HG02870 (cell line): ENCODE measurements at regions not wholly inside any gene's neighbourhood (a gene's known extent, or its start where the extent isn't known, plus 50 kb on each side); places are given as distances from the start of the nearest gene placed in this dataset.
"Not testable (repeated sequence)": the region's sequence is repeated elsewhere in the genome, so short reads cannot be mapped to it uniquely, and the experiment has no call there.

Source experiments
- ATAC-seq: cut with Tn5 transposase; IDR thresholded peaks from one replicate; pipeline ENCODE4 v1.9.1; 2021; ENCODE audit warnings: mild to moderate bottlenecking, moderate library complexity; ENCODE audit not compliant: unreplicated experiment

GRCh38 chr18:22790545-22791309 is 142.4 kb upstream of the RBBP8 start:
- ATAC-seq = no peak

DNA sequence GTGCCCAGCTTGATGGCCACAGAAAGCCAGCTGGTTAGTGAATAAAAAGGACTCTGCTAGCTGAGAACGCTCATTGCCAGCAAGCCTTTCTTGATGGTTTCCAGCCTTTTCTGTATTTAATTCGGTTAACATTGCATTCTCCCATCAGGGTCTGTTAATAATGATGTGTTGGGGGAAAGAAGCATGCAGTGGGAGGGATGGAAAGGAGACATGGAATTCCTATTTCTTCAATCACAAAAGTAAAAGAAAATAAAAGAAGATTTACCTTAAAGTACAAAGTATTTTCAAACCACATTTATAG is 141.9 kb upstream of the RBBP8 start:
- no peak for ATAC-seq

DNA sequence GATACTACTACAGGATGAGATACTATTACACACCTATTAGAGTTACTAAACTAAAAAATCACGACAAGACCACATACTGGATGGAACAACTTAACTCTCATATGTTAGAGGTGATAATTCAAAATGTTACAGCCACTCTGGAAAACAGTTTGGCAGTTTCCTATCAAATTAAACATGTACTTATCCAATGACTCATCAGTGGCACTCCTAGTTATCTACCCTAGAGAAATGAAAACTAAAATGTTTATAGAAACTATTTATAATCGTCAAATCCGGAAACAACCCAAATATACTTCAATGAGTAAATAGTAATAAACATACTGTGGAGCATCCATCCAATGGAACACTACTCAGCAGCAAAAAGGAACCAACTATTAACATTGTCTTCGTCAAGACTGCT is 137.0 kb upstream of the RBBP8 start:
- ATAC-seq = no peak

GRCh38 chr18:22800551-22800951 is 132.6 kb upstream of the RBBP8 start:
- no peak for ATAC-seq

- no peak for ATAC-seq
These were observed 119.3 kb upstream of the RBBP8 start for GRCh38 chr18:22813648-22814328.

DNA sequence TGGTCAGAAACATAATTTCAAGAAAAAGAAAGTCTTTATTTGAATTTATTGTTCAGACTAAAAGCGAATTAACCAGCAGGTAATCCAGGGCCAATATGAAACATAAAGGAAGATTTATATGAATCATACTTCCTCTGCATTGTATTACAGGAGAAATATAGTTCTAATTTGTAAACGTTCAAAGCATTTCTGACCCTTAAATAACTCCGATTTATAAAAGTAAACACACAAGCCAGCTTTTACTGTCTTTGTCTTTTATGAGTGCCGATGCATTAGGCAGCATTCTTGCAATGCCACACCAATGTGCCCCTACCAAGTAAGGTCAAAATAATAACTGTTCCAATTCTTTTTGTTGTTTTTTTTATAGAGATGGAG is 118.8 kb upstream of the RBBP8 start:
- ATAC-seq = no peak

DNA sequence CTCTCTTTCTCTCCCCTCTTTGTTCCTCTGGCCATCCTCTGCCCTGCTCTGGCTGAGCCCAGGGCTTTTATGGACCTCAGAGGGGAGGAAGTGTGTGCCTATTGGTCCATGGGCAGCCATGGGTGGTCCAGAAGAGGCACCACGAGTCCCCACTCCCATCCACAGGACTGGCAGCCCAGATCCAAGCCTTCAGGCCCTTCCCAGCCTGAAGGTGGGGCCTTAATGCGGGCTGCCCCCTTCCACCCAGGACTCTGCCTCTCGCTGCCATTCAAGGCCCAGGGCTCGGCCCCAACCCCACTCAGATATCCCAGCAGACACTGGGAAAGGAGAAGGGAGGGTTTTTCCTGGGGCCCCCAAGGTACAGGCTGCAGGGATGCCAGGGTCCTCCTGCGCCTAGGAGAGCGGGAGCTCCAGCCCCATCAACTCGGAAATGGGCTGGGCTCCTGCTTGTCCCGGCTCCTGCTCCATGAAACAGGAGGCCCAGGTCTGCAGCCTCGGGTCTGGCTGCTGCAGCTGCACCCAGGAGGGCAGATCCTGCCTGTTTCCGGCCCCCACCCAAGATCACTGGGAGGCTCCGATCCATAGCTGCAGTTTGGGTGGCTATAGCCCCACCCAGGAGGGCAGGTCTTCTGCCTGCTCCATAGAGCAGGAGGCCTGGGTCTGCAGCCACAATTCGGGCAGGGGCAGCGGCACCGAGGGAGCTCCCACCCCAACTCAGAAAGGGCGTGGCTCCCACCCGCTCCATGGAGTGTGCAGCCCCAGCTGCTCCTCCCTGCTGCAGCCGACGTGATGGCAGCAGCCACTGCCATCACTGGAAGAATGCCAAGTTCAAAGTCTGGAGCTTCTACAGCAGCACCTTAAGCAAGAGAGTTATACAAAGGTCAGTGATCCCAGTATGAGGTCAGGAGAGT is 116.6 kb upstream of the RBBP8 start:
- ATAC-seq = no peak

DNA sequence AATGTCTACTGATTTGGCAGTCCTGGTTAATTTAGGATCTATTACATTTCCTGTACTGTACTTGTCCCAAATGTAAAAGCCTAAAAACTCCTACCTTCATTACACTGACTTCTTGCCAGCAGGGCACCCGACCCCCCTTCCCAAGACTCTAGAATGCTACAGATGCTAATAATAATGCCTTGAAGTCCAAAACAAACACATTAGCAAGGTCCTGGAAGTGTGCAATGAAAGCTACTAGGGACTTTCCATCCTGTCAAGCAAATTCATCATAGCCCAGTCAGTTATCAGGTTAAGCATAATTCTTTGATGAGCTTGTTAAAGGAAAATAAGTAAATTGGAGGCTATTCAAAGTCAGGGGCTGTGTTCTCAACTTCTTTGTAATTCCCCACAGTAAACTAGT is 115.3 kb upstream of the RBBP8 start:
- no peak for ATAC-seq

- no peak for ATAC-seq
These were observed 111.1 kb upstream of the RBBP8 start for GRCh38 chr18:22822024-22822423.

DNA sequence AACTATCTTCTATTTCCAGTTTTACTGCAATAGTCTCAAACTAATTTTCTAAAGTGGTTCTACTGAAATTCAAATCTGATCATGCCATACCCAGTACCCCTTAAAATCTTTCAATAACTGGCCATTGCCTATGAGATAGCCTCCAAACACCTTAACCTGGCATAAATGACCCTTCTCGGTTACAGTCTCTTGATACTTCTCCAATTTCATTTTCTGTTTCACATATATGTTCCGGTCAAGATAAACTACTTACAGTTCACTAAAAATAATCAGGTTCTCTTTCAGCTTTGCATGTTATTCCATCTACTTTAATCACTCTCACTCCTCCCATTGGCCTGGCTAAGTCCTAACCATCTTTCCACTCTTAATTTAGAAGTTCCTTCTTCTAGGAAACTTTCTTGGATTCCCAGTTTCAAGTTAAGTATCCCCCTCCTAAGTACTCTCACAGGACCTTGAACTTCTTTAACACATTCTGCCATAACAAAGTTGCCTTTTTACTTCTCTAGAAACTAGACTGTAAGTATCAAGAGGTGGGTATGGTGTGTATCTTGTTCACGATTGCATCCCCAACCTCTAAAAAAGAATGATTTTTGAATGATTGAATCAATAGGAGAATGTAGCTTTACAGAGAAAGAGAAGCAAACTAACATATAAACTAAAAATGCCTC is 110.2 kb upstream of the RBBP8 start:
- ATAC-seq = peak; percentile 75

DNA sequence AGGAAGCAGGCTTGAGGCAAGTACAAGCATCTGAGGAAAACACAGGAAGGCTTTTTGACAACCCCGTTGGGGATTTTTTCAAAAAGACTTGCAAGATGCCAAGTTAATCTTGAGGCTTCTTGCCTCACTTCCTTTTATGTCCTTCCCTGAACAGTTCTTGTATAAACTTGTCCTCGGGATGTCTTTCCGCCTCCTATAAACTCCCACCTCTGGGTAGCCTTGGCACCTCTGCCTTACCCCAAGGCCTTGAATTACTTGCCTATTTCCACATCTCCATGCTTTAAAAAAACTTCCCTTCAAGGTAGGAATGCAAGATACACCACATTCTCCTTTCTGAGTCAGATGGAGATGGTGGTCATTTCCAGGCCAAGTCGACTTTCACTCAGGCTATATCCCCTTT is 106.4 kb upstream of the RBBP8 start:
- ATAC-seq = no peak

GRCh38 chr18:22827216-22827615 is 105.9 kb upstream of the RBBP8 start:
- no peak for ATAC-seq

DNA sequence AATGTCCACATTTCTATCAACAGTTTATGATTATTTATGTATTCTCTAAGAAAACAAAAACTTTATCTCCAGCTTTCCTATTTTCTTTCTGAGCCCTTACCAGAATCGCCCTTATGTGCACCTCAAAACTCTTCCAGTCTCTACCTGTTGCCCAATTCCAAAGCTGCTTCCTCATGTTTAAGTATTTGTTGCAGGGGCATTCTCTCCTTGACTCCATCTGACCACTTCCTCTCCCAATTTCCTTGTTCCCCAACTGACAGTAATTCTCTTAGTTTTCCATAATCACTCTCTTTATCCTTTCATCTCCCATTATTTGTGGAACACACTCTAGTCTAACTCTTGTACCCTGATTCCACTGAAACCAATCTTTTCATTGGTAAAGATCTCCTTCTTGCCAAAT is 105.4 kb upstream of the RBBP8 start:
- ATAC-seq = no peak

DNA sequence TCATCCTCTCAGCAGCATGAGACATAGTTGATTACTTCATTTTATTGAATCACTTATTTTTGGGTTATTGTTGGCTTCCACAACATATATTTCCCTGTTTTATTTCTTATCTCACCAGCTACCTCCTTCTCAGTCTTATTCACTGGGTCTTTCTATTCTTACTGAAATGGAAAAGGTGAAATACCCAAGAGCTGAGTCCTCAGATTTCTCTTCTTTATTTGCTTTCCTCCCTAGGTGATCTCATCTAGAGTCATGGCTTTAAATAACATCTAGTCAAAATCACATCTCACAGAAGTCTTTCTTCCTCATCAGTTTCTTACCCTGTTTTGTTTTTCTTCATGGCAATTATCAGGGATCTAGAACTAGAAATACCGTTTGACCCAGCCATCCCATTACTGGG is 105.0 kb upstream of the RBBP8 start:
- no peak for ATAC-seq

DNA sequence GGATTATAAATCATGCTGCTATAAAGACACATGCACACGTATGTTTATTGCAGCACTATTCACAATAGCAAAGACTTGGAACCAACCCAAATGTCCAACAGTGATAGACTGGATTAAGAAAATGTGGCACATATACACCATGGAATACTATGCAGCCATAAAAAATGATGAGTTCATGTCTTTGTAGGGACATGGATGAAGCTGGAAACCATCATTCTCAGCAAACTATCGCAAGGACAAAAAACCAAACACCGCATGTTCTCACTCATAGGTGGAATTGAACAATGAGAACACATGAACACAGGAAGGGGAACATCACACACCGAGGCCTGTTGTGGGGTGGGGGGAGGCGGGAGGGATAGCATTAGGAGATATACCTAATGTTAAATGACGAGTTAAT is 104.5 kb upstream of the RBBP8 start:
- not testable (repeated sequence) for ATAC-seq

- ATAC-seq = no peak
These were observed 103.3 kb upstream of the RBBP8 start for GRCh38 chr18:22829781-22830180.

DNA sequence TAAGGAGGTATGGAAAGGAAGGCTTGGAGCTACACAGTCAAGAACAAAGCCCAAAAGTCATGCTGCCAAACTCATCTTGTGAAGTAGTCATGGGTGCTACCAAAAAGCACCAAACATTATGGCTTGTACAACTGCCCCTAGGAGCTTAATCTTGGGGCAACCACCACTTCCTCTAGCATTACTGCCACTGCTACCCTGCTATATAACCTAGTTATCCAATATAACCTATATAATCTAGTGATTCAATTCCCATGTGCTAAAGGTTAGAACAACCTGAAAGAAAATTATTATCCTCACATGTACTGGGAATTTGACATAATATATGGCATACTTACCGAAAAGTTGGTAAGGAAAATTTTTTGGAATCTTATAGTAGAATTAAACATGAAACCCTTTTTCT is 102.6 kb upstream of the RBBP8 start:
- no peak for ATAC-seq

GRCh38 chr18:22831441-22831904 is 101.7 kb upstream of the RBBP8 start:
- no peak for ATAC-seq

DNA sequence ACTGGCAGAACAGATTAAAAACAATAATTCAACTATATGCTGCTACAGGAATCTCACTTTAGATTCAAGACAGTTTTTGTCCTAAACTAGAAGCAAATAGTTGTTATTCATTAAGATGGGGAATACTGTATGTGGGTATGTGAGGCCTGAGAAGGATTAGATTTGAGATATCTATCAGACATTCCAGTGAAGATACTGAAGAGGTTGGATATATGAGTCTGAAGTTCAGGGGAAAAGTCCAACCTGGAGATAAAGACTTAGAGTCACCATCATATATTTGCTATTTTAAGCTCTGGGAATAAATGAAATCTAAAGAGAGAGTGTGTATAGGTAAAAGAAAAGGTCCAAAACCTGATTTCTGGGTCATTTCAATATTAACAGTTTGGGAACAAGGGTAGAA is 96.2 kb upstream of the RBBP8 start:
- no peak for ATAC-seq

DNA sequence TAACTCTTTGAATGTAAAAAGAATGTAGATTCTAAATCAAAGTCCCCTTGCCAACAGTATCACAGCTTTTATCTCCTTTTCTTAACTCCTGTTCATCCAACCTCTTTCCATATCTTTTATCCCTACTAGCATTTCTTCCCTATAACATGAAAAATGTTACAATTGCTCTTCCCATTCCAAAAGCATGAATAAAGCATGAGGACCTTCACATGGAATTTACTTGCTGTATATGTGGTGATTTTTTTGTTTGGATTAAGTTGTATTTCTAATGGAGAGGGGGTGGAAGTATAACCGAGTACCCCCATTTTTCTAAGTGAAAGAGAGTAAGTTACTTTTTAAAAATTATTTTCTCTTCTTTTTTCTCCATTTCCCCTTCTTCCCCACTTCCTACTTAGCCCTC is 94.9 kb upstream of the RBBP8 start:
- no peak for ATAC-seq

DNA sequence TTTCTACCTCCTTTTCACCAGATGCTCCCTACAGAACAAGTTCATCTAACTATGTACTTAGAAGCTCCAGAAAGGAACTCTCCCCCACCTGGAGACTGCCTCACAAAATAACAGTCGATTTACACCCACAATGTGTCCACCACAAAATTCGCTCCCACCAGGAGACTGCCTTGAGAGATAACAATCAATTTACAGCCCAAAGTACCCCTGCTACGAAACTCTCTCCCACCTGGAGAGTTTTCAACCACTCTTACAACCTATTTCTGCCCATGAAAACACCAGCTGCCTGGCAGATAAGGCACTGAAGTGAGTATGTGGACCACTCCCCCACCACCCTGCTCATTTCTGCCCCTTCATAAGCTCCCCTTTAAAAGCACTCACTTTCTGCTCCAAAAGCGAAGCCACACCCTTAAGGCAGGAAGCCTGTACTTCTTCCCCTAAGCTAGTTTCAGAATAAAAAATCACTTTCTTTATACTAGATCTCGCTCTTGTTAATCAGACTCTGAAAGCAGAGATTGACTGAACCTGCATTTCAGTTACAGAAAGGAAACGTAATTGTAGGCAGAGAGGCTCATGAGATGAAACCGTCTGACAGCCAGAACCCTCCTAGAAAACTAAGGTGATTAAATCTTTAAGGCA is 94.4 kb upstream of the RBBP8 start:
- peak; percentile 70 for ATAC-seq
